ENCODE measurements at regions not wholly inside any gene's neighbourhood (a gene's known extent, or its start where the extent isn't known, plus 50 kb on each side); places are given as distances from the start of the nearest gene placed in this dataset.

- no peak overlapping the region for H3K27ac ChIP-seq
- TF ChIP-seq CTCF (IDR thresholded peaks at IDR 0.05) = no peak
- H3K36me3 ChIP-seq = no peaks in the 10 kb centered on the region
- H3K4me3 ChIP-seq = no peak overlapping the region
- H3K27me3 ChIP-seq = no peaks in the 10 kb centered on the region
- H3K4me1 ChIP-seq = no peaks in the 10 kb centered on the region
- H3K9me3 ChIP-seq = no peaks in the 10 kb centered on the region
- DNase-seq = no peak
- intact Hi-C loops (cut with DNase I; ENCODE audit: low total_unique reads) = no loop called here
These were observed 371.4 kb downstream of the PSAT1 start for GRCh38 chr9:78668148-78668832.

- no peaks in the 10 kb centered on the region for H3K36me3 ChIP-seq
- no peak overlapping the region for H3K4me3 ChIP-seq
- intact Hi-C loops (cut with DNase I; ENCODE audit: low total_unique reads) = no loop called here
- H3K9me3 ChIP-seq = no peaks in the 10 kb centered on the region
- H3K27me3 ChIP-seq = no peaks in the 10 kb centered on the region
- no peak for TF ChIP-seq CTCF (IDR thresholded peaks at IDR 0.05)
- DNase-seq = no peak
- H3K27ac ChIP-seq = no peak overlapping the region
- no peaks in the 10 kb centered on the region for H3K4me1 ChIP-seq
These were observed 372.7 kb downstream of the PSAT1 start for GRCh38 chr9:78669591-78669990.

- H3K36me3 ChIP-seq = no peaks in the 10 kb centered on the region
- no peak for TF ChIP-seq CTCF (IDR thresholded peaks at IDR 0.05)
- DNase-seq = no peak
These were observed 374.9 kb downstream of the PSAT1 start for GRCh38 chr9:78671785-78672184.

GRCh38 chr9:78674874-78675273 lies 377.9 kb downstream of the PSAT1 start:
- H3K9me3 ChIP-seq = no peaks in the 10 kb centered on the region
- DNase-seq = no peak
- intact Hi-C loops (cut with DNase I; ENCODE audit: low total_unique reads) = no loop called here
- H3K4me1 ChIP-seq = no peaks in the 10 kb centered on the region
- H3K36me3 ChIP-seq = no peaks in the 10 kb centered on the region
- no peaks in the 10 kb centered on the region for H3K27me3 ChIP-seq
- no peak overlapping the region for H3K27ac ChIP-seq
- TF ChIP-seq CTCF (IDR thresholded peaks at IDR 0.05) = no peak
- no peak overlapping the region for H3K4me3 ChIP-seq

More at GRCh38 chr9:78671785-78672184, 374.9 kb downstream of the PSAT1 start:
- Histone ChIP-seq H3K4me1 (no peaks in the 10 kb centered on the region), H3K9me3 (no peaks in the 10 kb centered on the region), H3K4me3 (no peak overlapping the region), H3K27me3 (no peaks in the 10 kb centered on the region), H3K27ac (no peak overlapping the region)
- intact Hi-C loops (cut with DNase I; ENCODE audit: low total_unique reads) = no loop called here

GRCh38 chr9:78676009-78676408 lies 379.1 kb downstream of the PSAT1 start:
- no peaks in the 10 kb centered on the region for H3K9me3 ChIP-seq
- DNase-seq = no peak
- no peaks in the 10 kb centered on the region for H3K27me3 ChIP-seq
- no peak overlapping the region for H3K27ac ChIP-seq
- no peaks in the 10 kb centered on the region for H3K4me1 ChIP-seq
- H3K36me3 ChIP-seq = no peaks in the 10 kb centered on the region
- intact Hi-C loops (cut with DNase I; ENCODE audit: low total_unique reads) = no loop called here
- TF ChIP-seq CTCF (IDR thresholded peaks at IDR 0.05) = no peak
- no peak overlapping the region for H3K4me3 ChIP-seq

GRCh38 chr9:78676623-78677022 lies 379.7 kb downstream of the PSAT1 start:
- no peaks in the 10 kb centered on the region for H3K36me3 ChIP-seq
- no peaks in the 10 kb centered on the region for H3K4me1 ChIP-seq

More at GRCh38 chr9:78676623-78677022, 379.7 kb downstream of the PSAT1 start:
- no peak overlapping the region for H3K4me3 ChIP-seq
- no peaks in the 10 kb centered on the region for H3K27me3 ChIP-seq
- no peak overlapping the region for H3K27ac ChIP-seq
- no peaks in the 10 kb centered on the region for H3K9me3 ChIP-seq
- no peak for DNase-seq
- no peak for TF ChIP-seq CTCF (IDR thresholded peaks at IDR 0.05)
- intact Hi-C loops (cut with DNase I; ENCODE audit: low total_unique reads) = no loop called here
